NCI-H1694 treated with DMSO at 0.1 percent for 48 hours (cell line): ENCODE measurements at regions not wholly inside any gene's neighbourhood (a gene's known extent, or its start where the extent isn't known, plus 50 kb on each side); places are given as distances from the start of the nearest gene placed in this dataset.
"Not testable (repeated sequence)": the region's sequence is repeated elsewhere in the genome, so short reads cannot be mapped to it uniquely, and the experiment has no call there.

Experiments used
- DNase-seq: peaks from one replicate; lab custom pipeline; 2025; lab: John Stamatoyannopoulos, UW

GRCh38 chr18:78411539-78411938 lies 568.1 kb upstream of the SALL3 start:
- no peak for DNase-seq

GRCh38 chr18:78414302-78414701 lies 565.3 kb upstream of the SALL3 start:
- no peak for DNase-seq

- DNase-seq, result no peak
These were observed 562.8 kb upstream of the SALL3 start for GRCh38 chr18:78416853-78417252.

- DNase-seq, result no peak
These were observed 561.2 kb upstream of the SALL3 start for GRCh38 chr18:78418379-78418778.

GRCh38 chr18:78419171-78419570 lies 560.4 kb upstream of the SALL3 start:
- DNase-seq, result no peak

GRCh38 chr18:78420116-78420515 lies 559.5 kb upstream of the SALL3 start:
- DNase-seq, result no peak

- DNase-seq, result no peak
These were observed 558.2 kb upstream of the SALL3 start for GRCh38 chr18:78421392-78421791.

GRCh38 chr18:78422336-78422735 lies 557.3 kb upstream of the SALL3 start:
- DNase-seq, result no peak

GRCh38 chr18:78423811-78424210 lies 555.8 kb upstream of the SALL3 start:
- no peak for DNase-seq

GRCh38 chr18:78424403-78425018 lies 555.1 kb upstream of the SALL3 start:
- DNase-seq, result no peak

GRCh38 chr18:78425019-78425412 lies 554.6 kb upstream of the SALL3 start:
- DNase-seq, result no peak

- DNase-seq, result no peak
These were observed 552.5 kb upstream of the SALL3 start for GRCh38 chr18:78427081-78427480.

GRCh38 chr18:78429127-78430108 lies 550.2 kb upstream of the SALL3 start:
- DNase-seq, result no peak

GRCh38 chr18:78430131-78430758 lies 549.4 kb upstream of the SALL3 start:
- no peak for DNase-seq

GRCh38 chr18:78431606-78432005 lies 548.0 kb upstream of the SALL3 start:
- DNase-seq, result no peak

- no peak for DNase-seq
These were observed 546.1 kb upstream of the SALL3 start for GRCh38 chr18:78433562-78433961.

GRCh38 chr18:78436110-78436509 lies 543.5 kb upstream of the SALL3 start:
- DNase-seq, result no peak

GRCh38 chr18:78438235-78438634 lies 541.4 kb upstream of the SALL3 start:
- not testable (repeated sequence) for DNase-seq

GRCh38 chr18:78445880-78446279 lies 533.7 kb upstream of the SALL3 start:
- DNase-seq, result no peak

GRCh38 chr18:78447211-78447610 lies 532.4 kb upstream of the SALL3 start:
- DNase-seq, result no peak

- no peak for DNase-seq
These were observed 531.5 kb upstream of the SALL3 start for GRCh38 chr18:78448106-78448505.

- DNase-seq, result no peak
These were observed 531.0 kb upstream of the SALL3 start for GRCh38 chr18:78448591-78448990.

- DNase-seq, result no peak
These were observed 525.4 kb upstream of the SALL3 start for GRCh38 chr18:78454221-78454620.
